ENCODE measurements at regions not wholly inside any gene's neighbourhood (a gene's known extent, or its start where the extent isn't known, plus 50 kb on each side); places are given as distances from the start of the nearest gene placed in this dataset.

GRCh38 chr3:82938821-82939328, 1177.4 kb upstream of the GBE1 start:
- Histone ChIP-seq H3K4me3 (no peak overlapping the region), H3K36me3 (no peaks in the 10 kb centered on the region), H3K27ac (no peak overlapping the region), H3K9me3 (peaks cover 0 to 32% of the 10 kb centered on the region in 2 donors), H3K4me1 (no peaks in the 10 kb centered on the region), H3K27me3 (no peaks in the 10 kb centered on the region)
- TF ChIP-seq CTCF (IDR thresholded peaks at IDR 0.05) = no peak
- intact Hi-C loops (cut with DNase I) = no loop called here
- ATAC-seq (no peak), DNase-seq (peak in 1 of 4 donors; percentile 65)

GRCh38 chr3:82927309-82928253, 1166.1 kb upstream of the GBE1 start:
- Histone ChIP-seq H3K27ac (no peak overlapping the region), H3K27me3 (no peaks in the 10 kb centered on the region), H3K4me3 (no peak overlapping the region), H3K36me3 (no peaks in the 10 kb centered on the region), H3K4me1 (no peaks in the 10 kb centered on the region), H3K9me3 (no peaks in the 10 kb centered on the region)
- no peak for TF ChIP-seq CTCF (IDR thresholded peaks at IDR 0.05)
- DNase-seq = no peak
- intact Hi-C loops (cut with DNase I) = no loop called here
- ATAC-seq = no peak

- TF ChIP-seq CTCF (IDR thresholded peaks at IDR 0.05) = no peak
- H3K36me3 ChIP-seq = no peaks in the 10 kb centered on the region
- H3K4me1 ChIP-seq = no peaks in the 10 kb centered on the region
- H3K27me3 ChIP-seq = no peaks in the 10 kb centered on the region
- H3K4me3 ChIP-seq = no peak overlapping the region
- no peak overlapping the region for H3K27ac ChIP-seq
- intact Hi-C loops (cut with DNase I) = no loop called here
- ATAC-seq (no peak), DNase-seq (no peak)
- H3K9me3 ChIP-seq = no peaks in the 10 kb centered on the region
Measured at GRCh38 chr3:82891028-82891427, 1129.6 kb upstream of the GBE1 start.

GRCh38 chr3:82883072-82883471, 1121.6 kb upstream of the GBE1 start:
- no peak for ATAC-seq
- Histone ChIP-seq H3K4me1 (no peaks in the 10 kb centered on the region), H3K4me3 (no peak overlapping the region), H3K27me3 (no peaks in the 10 kb centered on the region), H3K9me3 (peaks cover 0 to 3% of the 10 kb centered on the region in 2 donors), H3K27ac (no peak overlapping the region), H3K36me3 (no peaks in the 10 kb centered on the region)
- TF ChIP-seq CTCF (IDR thresholded peaks at IDR 0.05) = no peak
- DNase-seq = no peak
- intact Hi-C loops (cut with DNase I) = no loop called here

- H3K27me3 ChIP-seq = no peaks in the 10 kb centered on the region
- no peaks in the 10 kb centered on the region for H3K36me3 ChIP-seq
- H3K4me1 ChIP-seq = no peaks in the 10 kb centered on the region
- no peak overlapping the region for H3K4me3 ChIP-seq
- DNase-seq (no peak), ATAC-seq (no peak)
- intact Hi-C loops (cut with DNase I) = no loop called here
- no peaks in the 10 kb centered on the region for H3K9me3 ChIP-seq
- H3K27ac ChIP-seq = no peak overlapping the region
- TF ChIP-seq CTCF (IDR thresholded peaks at IDR 0.05) = no peak
Measured at GRCh38 chr3:82875401-82875800, 1114.0 kb upstream of the GBE1 start.

Data from left lung (tissue), 4 donors.